ENCODE measurements at regions not wholly inside any gene's neighbourhood (a gene's known extent, or its start where the extent isn't known, plus 50 kb on each side); places are given as distances from the start of the nearest gene placed in this dataset.

GRCh38 chr6:28775052-28775376, 148.8 kb downstream of the TRIM27 start:
- Histone ChIP-seq H3K4me3 (ENCODE audit: insufficient read depth, low read length) (no peak overlapping the region), H3K36me3 (ENCODE audit: insufficient read depth, low read length) (no peaks in the 10 kb centered on the region), H3K27me3 (ENCODE audit: insufficient read depth, low read length) (peaks cover 94% of the 10 kb centered on the region), H3K4me1 (ENCODE audit: insufficient read depth, low read length) (no peaks in the 10 kb centered on the region), H3K27ac (ENCODE audit: low read depth, low read length) (no peak overlapping the region), H4K20me1 (ENCODE audit: insufficient read depth, low read length) (no peaks in the 10 kb centered on the region), H3K79me2 (ENCODE audit: insufficient read depth, low read length) (no peaks in the 10 kb centered on the region), H3K9me3 (ENCODE audit: low read depth, low read length) (no peaks in the 10 kb centered on the region), H2AFZ (ENCODE audit: low read length) (no peak overlapping the region), H3K4me2 (ENCODE audit: insufficient read depth, low read length) (no peak overlapping the region)
- TF ChIP-seq CTCF (IDR thresholded peaks at IDR 0.05; ENCODE audit: extremely low read depth, low read depth, low read length): no peak
- DNase-seq (ENCODE audit: insufficient read length, low spot score, missing footprints): no peak

- Histone ChIP-seq H4K20me1 (ENCODE audit: insufficient read depth, low read length) (no peaks in the 10 kb centered on the region), H2AFZ (ENCODE audit: low read length) (no peak overlapping the region), H3K36me3 (ENCODE audit: insufficient read depth, low read length) (no peaks in the 10 kb centered on the region), H3K4me2 (ENCODE audit: insufficient read depth, low read length) (no peak overlapping the region), H3K27ac (ENCODE audit: low read depth, low read length) (no peak overlapping the region), H3K9me3 (ENCODE audit: low read depth, low read length) (no peaks in the 10 kb centered on the region), H3K4me1 (ENCODE audit: insufficient read depth, low read length) (no peaks in the 10 kb centered on the region), H3K4me3 (ENCODE audit: insufficient read depth, low read length) (no peak overlapping the region), H3K27me3 (ENCODE audit: insufficient read depth, low read length) (peaks cover 96% of the 10 kb centered on the region), H3K79me2 (ENCODE audit: insufficient read depth, low read length) (no peaks in the 10 kb centered on the region)
- no peak for DNase-seq (ENCODE audit: insufficient read length, low spot score, missing footprints)
- no peak for TF ChIP-seq CTCF (IDR thresholded peaks at IDR 0.05; ENCODE audit: extremely low read depth, low read depth, low read length)
Observed at GRCh38 chr6:28775405-28776129, 148.2 kb downstream of the TRIM27 start.

- no peak for TF ChIP-seq CTCF (IDR thresholded peaks at IDR 0.05; ENCODE audit: extremely low read depth, low read depth, low read length)
- H3K4me2 ChIP-seq (ENCODE audit: insufficient read depth, low read length): no peak overlapping the region
Observed at GRCh38 chr6:28776269-28777146, 147.3 kb downstream of the TRIM27 start.

GRCh38 chr6:28777147-28777461, 146.7 kb downstream of the TRIM27 start:
- Histone ChIP-seq H3K4me1 (ENCODE audit: insufficient read depth, low read length) (no peaks in the 10 kb centered on the region), H3K4me2 (ENCODE audit: insufficient read depth, low read length) (no peak overlapping the region), H3K27me3 (ENCODE audit: insufficient read depth, low read length) (peaks cover 87% of the 10 kb centered on the region), H2AFZ (ENCODE audit: low read length) (no peak overlapping the region), H3K4me3 (ENCODE audit: insufficient read depth, low read length) (no peak overlapping the region), H3K79me2 (ENCODE audit: insufficient read depth, low read length) (no peaks in the 10 kb centered on the region), H3K27ac (ENCODE audit: low read depth, low read length) (no peak overlapping the region), H3K36me3 (ENCODE audit: insufficient read depth, low read length) (no peaks in the 10 kb centered on the region), H4K20me1 (ENCODE audit: insufficient read depth, low read length) (no peaks in the 10 kb centered on the region), H3K9me3 (ENCODE audit: low read depth, low read length) (no peaks in the 10 kb centered on the region)
- no peak for TF ChIP-seq CTCF (IDR thresholded peaks at IDR 0.05; ENCODE audit: extremely low read depth, low read depth, low read length)
- no peak for DNase-seq (ENCODE audit: insufficient read length, low spot score, missing footprints)

More at GRCh38 chr6:28776269-28777146, 147.3 kb downstream of the TRIM27 start:
- no peaks in the 10 kb centered on the region for H3K36me3 ChIP-seq (ENCODE audit: insufficient read depth, low read length)
- no peaks in the 10 kb centered on the region for H3K79me2 ChIP-seq (ENCODE audit: insufficient read depth, low read length)
- no peak for DNase-seq (ENCODE audit: insufficient read length, low spot score, missing footprints)
- H4K20me1 ChIP-seq (ENCODE audit: insufficient read depth, low read length): no peaks in the 10 kb centered on the region
- peaks cover 89% of the 10 kb centered on the region for H3K27me3 ChIP-seq (ENCODE audit: insufficient read depth, low read length)
- no peaks in the 10 kb centered on the region for H3K4me1 ChIP-seq (ENCODE audit: insufficient read depth, low read length)
- H2AFZ ChIP-seq (ENCODE audit: low read length): no peak overlapping the region
- no peak overlapping the region for H3K27ac ChIP-seq (ENCODE audit: low read depth, low read length)
- no peaks in the 10 kb centered on the region for H3K9me3 ChIP-seq (ENCODE audit: low read depth, low read length)
- no peak overlapping the region for H3K4me3 ChIP-seq (ENCODE audit: insufficient read depth, low read length)
